ENCODE measurements at regions not wholly inside any gene's neighbourhood (a gene's known extent, or its start where the extent isn't known, plus 50 kb on each side); places are given as distances from the start of the nearest gene placed in this dataset.

GRCh38 chr4:136946307-136946907 is 585.9 kb downstream of the PCDH18 start:
- DNase-seq (ENCODE audit: extremely low read depth, low read depth, low spot score), result no peak

- DNase-seq (ENCODE audit: extremely low read depth, low read depth, low spot score), result no peak
Measured at GRCh38 chr4:136939781-136940180, 592.5 kb downstream of the PCDH18 start.

- DNase-seq (ENCODE audit: extremely low read depth, low read depth, low spot score), result no peak
Measured at GRCh38 chr4:136935871-136936270, 596.4 kb downstream of the PCDH18 start.

- no peak for DNase-seq (ENCODE audit: extremely low read depth, low read depth, low spot score)
Measured at GRCh38 chr4:136935305-136935704, 597.0 kb downstream of the PCDH18 start.

- no peak for DNase-seq (ENCODE audit: extremely low read depth, low read depth, low spot score)
Measured at GRCh38 chr4:136934601-136935000, 597.7 kb downstream of the PCDH18 start.

GRCh38 chr4:136931781-136932180 is 600.5 kb downstream of the PCDH18 start:
- DNase-seq (ENCODE audit: extremely low read depth, low read depth, low spot score), result no peak

GRCh38 chr4:136928957-136929411 is 603.3 kb downstream of the PCDH18 start:
- no peak for DNase-seq (ENCODE audit: extremely low read depth, low read depth, low spot score)

- no peak for DNase-seq (ENCODE audit: extremely low read depth, low read depth, low spot score)
Measured at GRCh38 chr4:136927172-136927571, 605.1 kb downstream of the PCDH18 start.

- DNase-seq (ENCODE audit: extremely low read depth, low read depth, low spot score), result no peak
Measured at GRCh38 chr4:136925203-136925602, 607.1 kb downstream of the PCDH18 start.

GRCh38 chr4:136922066-136922465 is 610.2 kb downstream of the PCDH18 start:
- DNase-seq (ENCODE audit: extremely low read depth, low read depth, low spot score), result no peak

GRCh38 chr4:136920092-136920881 is 612.0 kb downstream of the PCDH18 start:
- no peak for DNase-seq (ENCODE audit: extremely low read depth, low read depth, low spot score)

GRCh38 chr4:136918772-136919171 is 613.5 kb downstream of the PCDH18 start:
- DNase-seq (ENCODE audit: extremely low read depth, low read depth, low spot score), result no peak

GRCh38 chr4:136917312-136918110 is 614.8 kb downstream of the PCDH18 start:
- no peak for DNase-seq (ENCODE audit: extremely low read depth, low read depth, low spot score)

- no peak for DNase-seq (ENCODE audit: extremely low read depth, low read depth, low spot score)
Measured at GRCh38 chr4:136909626-136910025, 622.7 kb downstream of the PCDH18 start.

- no peak for DNase-seq (ENCODE audit: extremely low read depth, low read depth, low spot score)
Measured at GRCh38 chr4:136908122-136908521, 624.2 kb downstream of the PCDH18 start.

GRCh38 chr4:136900696-136901095 is 631.6 kb downstream of the PCDH18 start:
- no peak for DNase-seq (ENCODE audit: extremely low read depth, low read depth, low spot score)

- DNase-seq (ENCODE audit: extremely low read depth, low read depth, low spot score), result no peak
Measured at GRCh38 chr4:136898590-136899248, 633.6 kb downstream of the PCDH18 start.

- no peak for DNase-seq (ENCODE audit: extremely low read depth, low read depth, low spot score)
Measured at GRCh38 chr4:136893573-136893972, 638.7 kb downstream of the PCDH18 start.

GRCh38 chr4:136881666-136882065 is 650.6 kb downstream of the PCDH18 start:
- no peak for DNase-seq (ENCODE audit: extremely low read depth, low read depth, low spot score)

- no peak for DNase-seq (ENCODE audit: extremely low read depth, low read depth, low spot score)
Measured at GRCh38 chr4:136873555-136873954, 658.7 kb downstream of the PCDH18 start.

- no peak for DNase-seq (ENCODE audit: extremely low read depth, low read depth, low spot score)
Measured at GRCh38 chr4:136867465-136867864, 664.8 kb downstream of the PCDH18 start.

All from glomerular endothelial cell (primary cell).